Immature natural killer cell (primary cell): ENCODE measurements at regions not wholly inside any gene's neighbourhood (a gene's known extent, or its start where the extent isn't known, plus 50 kb on each side); places are given as distances from the start of the nearest gene placed in this dataset.

Experiments used
- DNase-seq, 3 donors: peaks; one replicate each; pipeline ENCODE4 v3.0.0; 2022; ENCODE audit warnings: mixed read lengths in 1 of 3
- H3K27ac Mint-ChIP-seq, 6 donors: one replicate each; pipeline ENCODE4 v1.8.0; 2020; ENCODE audit warnings: mixed read lengths in 6 of 6, mild to moderate bottlenecking in 5 of 6, inconsistent platforms in 4 of 6, moderate library complexity in 3 of 6
- H3K27me3 Mint-ChIP-seq, 3 donors: one replicate each; pipeline ENCODE4 v1.8.0; 2020 to 2021; ENCODE audit warnings: low read depth in 3 of 3, mild to moderate bottlenecking in 3 of 3, mixed read lengths in 3 of 3, moderate library complexity in 3 of 3, inconsistent platforms in 1 of 3
- H3K36me3 Mint-ChIP-seq, 3 donors: one replicate each; pipeline ENCODE4 v1.8.0; 2020; ENCODE audit warnings: mixed read lengths in 3 of 3, inconsistent platforms in 2 of 3, mild to moderate bottlenecking in 2 of 3
- H3K4me1 Mint-ChIP-seq, 2 donors: one replicate each; pipeline ENCODE4 v1.8.0; 2020; ENCODE audit warnings: inconsistent platforms in 2 of 2, mild to moderate bottlenecking in 2 of 2, mixed read lengths in 2 of 2, moderate library complexity in 1 of 2
- H3K4me3 Mint-ChIP-seq, 5 donors: one replicate each; pipeline ENCODE4 v1.8.0; 2020; ENCODE audit warnings: mild to moderate bottlenecking in 5 of 5, mixed read lengths in 5 of 5, inconsistent platforms in 3 of 5, moderate library complexity in 3 of 5
- H3K9me3 Mint-ChIP-seq, 6 donors: one replicate each; pipeline ENCODE4 v1.8.0; 2020; ENCODE audit warnings: mild to moderate bottlenecking in 6 of 6, mixed read lengths in 6 of 6, inconsistent platforms in 4 of 6, moderate library complexity in 3 of 6

GRCh38 chr12:58347188-58347587, 405.8 kb downstream of the ATP23 start:
- no peak for DNase-seq

GRCh38 chr12:58347691-58348090, 406.3 kb downstream of the ATP23 start:
- H3K4me1 Mint-ChIP-seq: no peaks in the 10 kb centered on the region
- H3K9me3 Mint-ChIP-seq: no peaks in the 10 kb centered on the region

More at GRCh38 chr12:58347188-58347587, 405.8 kb downstream of the ATP23 start:
- H3K36me3 Mint-ChIP-seq: no peaks in the 10 kb centered on the region
- H3K4me3 Mint-ChIP-seq: no peak overlapping the region
- H3K9me3 Mint-ChIP-seq: no peaks in the 10 kb centered on the region
- H3K27ac Mint-ChIP-seq: no peak overlapping the region
- H3K4me1 Mint-ChIP-seq: no peaks in the 10 kb centered on the region
- H3K27me3 Mint-ChIP-seq: peaks cover 0 to 2% (median 2%) of the 10 kb centered on the region in 3 donors

GRCh38 chr12:58349161-58349560, 407.8 kb downstream of the ATP23 start:
- Mint-ChIP-seq H3K36me3 (no peaks in the 10 kb centered on the region), H3K9me3 (no peaks in the 10 kb centered on the region), H3K4me3 (no peak overlapping the region), H3K27me3 (peaks cover under 1 to 5% (median 2%) of the 10 kb centered on the region in 3 donors), H3K27ac (no peak overlapping the region), H3K4me1 (no peaks in the 10 kb centered on the region)
- no peak for DNase-seq

More at GRCh38 chr12:58347691-58348090, 406.3 kb downstream of the ATP23 start:
- H3K36me3 Mint-ChIP-seq: no peaks in the 10 kb centered on the region
- DNase-seq: no peak
- no peak overlapping the region for H3K4me3 Mint-ChIP-seq
- peaks cover 0 to 2% (median 2%) of the 10 kb centered on the region in 3 donors for H3K27me3 Mint-ChIP-seq
- H3K27ac Mint-ChIP-seq: no peak overlapping the region

- Mint-ChIP-seq H3K27ac (no peak overlapping the region), H3K4me3 (no peak overlapping the region), H3K9me3 (peaks cover 0 to 4% (median 0%) of the 10 kb centered on the region in 6 donors), H3K36me3 (no peaks in the 10 kb centered on the region), H3K4me1 (no peaks in the 10 kb centered on the region), H3K27me3 (peaks cover 0 to 5% (median 4%) of the 10 kb centered on the region in 3 donors)
- no peak for DNase-seq
Observed at GRCh38 chr12:58356794-58357193, 415.4 kb downstream of the ATP23 start.

GRCh38 chr12:58357511-58357910, 416.1 kb downstream of the ATP23 start:
- Mint-ChIP-seq H3K27me3 (peaks cover 0 to 6% (median 5%) of the 10 kb centered on the region in 3 donors), H3K4me1 (no peaks in the 10 kb centered on the region), H3K27ac (no peak overlapping the region), H3K36me3 (no peaks in the 10 kb centered on the region), H3K4me3 (no peak overlapping the region), H3K9me3 (peaks cover 0 to 4% (median 0%) of the 10 kb centered on the region in 6 donors)
- DNase-seq: no peak

GRCh38 chr12:58358369-58358768, 417.0 kb downstream of the ATP23 start:
- no peak for DNase-seq
- Mint-ChIP-seq H3K36me3 (no peaks in the 10 kb centered on the region), H3K9me3 (peaks cover 0 to 4% (median 0%) of the 10 kb centered on the region in 6 donors), H3K4me1 (no peaks in the 10 kb centered on the region), H3K27me3 (peaks cover 0 to 6% (median 3%) of the 10 kb centered on the region in 3 donors), H3K27ac (no peak overlapping the region), H3K4me3 (no peak overlapping the region)

- Mint-ChIP-seq H3K4me1 (no peaks in the 10 kb centered on the region), H3K27ac (no peak overlapping the region), H3K4me3 (no peak overlapping the region), H3K9me3 (peaks cover 0 to 4% (median 0%) of the 10 kb centered on the region in 6 donors), H3K27me3 (peaks cover 0 to 6% (median 2%) of the 10 kb centered on the region in 3 donors), H3K36me3 (no peaks in the 10 kb centered on the region)
- no peak for DNase-seq
Observed at GRCh38 chr12:58359084-58359483, 417.7 kb downstream of the ATP23 start.

GRCh38 chr12:58361056-58361455, 419.7 kb downstream of the ATP23 start:
- Mint-ChIP-seq H3K27ac (no peak overlapping the region), H3K4me3 (no peak overlapping the region), H3K9me3 (peaks cover 0 to 4% (median 0%) of the 10 kb centered on the region in 6 donors), H3K36me3 (no peaks in the 10 kb centered on the region), H3K27me3 (peaks cover 0 to 4% (median 2%) of the 10 kb centered on the region in 3 donors), H3K4me1 (no peaks in the 10 kb centered on the region)
- no peak for DNase-seq

GRCh38 chr12:58363971-58364370, 422.6 kb downstream of the ATP23 start:
- Mint-ChIP-seq H3K27me3 (peaks cover 0 to 2% (median 1%) of the 10 kb centered on the region in 3 donors), H3K9me3 (peaks cover 0 to 2% (median 0%) of the 10 kb centered on the region in 6 donors), H3K4me1 (no peaks in the 10 kb centered on the region), H3K36me3 (no peaks in the 10 kb centered on the region), H3K4me3 (no peak overlapping the region), H3K27ac (no peak overlapping the region)
- no peak for DNase-seq

GRCh38 chr12:58364389-58365086, 423.2 kb downstream of the ATP23 start:
- H3K4me3 Mint-ChIP-seq: no peak overlapping the region
- peaks cover 0 to 2% (median 1%) of the 10 kb centered on the region in 3 donors for H3K27me3 Mint-ChIP-seq
- H3K9me3 Mint-ChIP-seq: peaks cover 0 to 2% (median 0%) of the 10 kb centered on the region in 6 donors
- no peaks in the 10 kb centered on the region for H3K4me1 Mint-ChIP-seq
- H3K27ac Mint-ChIP-seq: no peak overlapping the region
- no peaks in the 10 kb centered on the region for H3K36me3 Mint-ChIP-seq
- no peak for DNase-seq

- Mint-ChIP-seq H3K27me3 (peaks cover 0 to 2% (median 1%) of the 10 kb centered on the region in 3 donors), H3K9me3 (peaks cover 0 to 2% (median 0%) of the 10 kb centered on the region in 6 donors), H3K27ac (no peak overlapping the region), H3K36me3 (no peaks in the 10 kb centered on the region), H3K4me1 (no peaks in the 10 kb centered on the region), H3K4me3 (no peak overlapping the region)
- no peak for DNase-seq
Observed at GRCh38 chr12:58365087-58365390, 423.7 kb downstream of the ATP23 start.

GRCh38 chr12:58367041-58367440, 425.7 kb downstream of the ATP23 start:
- no peak for DNase-seq
- Mint-ChIP-seq H3K9me3 (no peaks in the 10 kb centered on the region), H3K27ac (no peak overlapping the region), H3K27me3 (peaks cover 0 to 2% (median under 1%) of the 10 kb centered on the region in 3 donors), H3K4me3 (no peak overlapping the region), H3K4me1 (no peaks in the 10 kb centered on the region), H3K36me3 (no peaks in the 10 kb centered on the region)

- Mint-ChIP-seq H3K27ac (no peak overlapping the region), H3K36me3 (no peaks in the 10 kb centered on the region), H3K27me3 (peaks cover 0 to 2% (median 0%) of the 10 kb centered on the region in 3 donors), H3K4me3 (no peak overlapping the region), H3K4me1 (no peaks in the 10 kb centered on the region), H3K9me3 (no peaks in the 10 kb centered on the region)
- DNase-seq: no peak
Observed at GRCh38 chr12:58368001-58368400, 426.6 kb downstream of the ATP23 start.

- no peak for DNase-seq
- no peaks in the 10 kb centered on the region for H3K4me1 Mint-ChIP-seq
- no peak overlapping the region for H3K4me3 Mint-ChIP-seq
- H3K27ac Mint-ChIP-seq: no peak overlapping the region
- no peaks in the 10 kb centered on the region for H3K9me3 Mint-ChIP-seq
- no peaks in the 10 kb centered on the region for H3K36me3 Mint-ChIP-seq
- H3K27me3 Mint-ChIP-seq: peaks cover 0 to 2% (median 0%) of the 10 kb centered on the region in 3 donors
Observed at GRCh38 chr12:58369576-58369975, 428.2 kb downstream of the ATP23 start.

- Mint-ChIP-seq H3K4me1 (no peaks in the 10 kb centered on the region), H3K27me3 (peaks cover 0 to 2% (median 0%) of the 10 kb centered on the region in 3 donors), H3K27ac (no peak overlapping the region), H3K36me3 (no peaks in the 10 kb centered on the region), H3K4me3 (no peak overlapping the region), H3K9me3 (peaks cover 0 to 1% (median 0%) of the 10 kb centered on the region in 6 donors)
- no peak for DNase-seq
Observed at GRCh38 chr12:58372298-58372697, 430.9 kb downstream of the ATP23 start.
